Thyroid gland (tissue), 4 donors: ENCODE measurements at regions not wholly inside any gene's neighbourhood (a gene's known extent, or its start where the extent isn't known, plus 50 kb on each side); places are given as distances from the start of the nearest gene placed in this dataset.

Experiments
- POLR2A ChIP-seq, 2 donors: fragments of 450-650 bp; IDR thresholded peaks; one replicate each; pipeline ENCODE4 v1.6.1; 2017; ENCODE audit warnings: antibody characterized with exemption in 2 of 2, mild to moderate bottlenecking in 2 of 2, moderate library complexity in 1 of 2
- TF ChIP-seq, protein P1 (sequence below), 6 experiments: fragments of 200-600 bp in 3 of 6; fragments of 450-650 bp in 3 of 6; sonication (generic) in 3 of 6; IDR thresholded peaks; one replicate each; pipeline ENCODE4 v1.5.1; 2016 to 2019; ENCODE audit warnings: antibody characterized with exemption in 6 of 6, mild to moderate bottlenecking in 2 of 6, inconsistent platforms in 1 of 6, moderate library complexity in 1 of 6

DNA sequence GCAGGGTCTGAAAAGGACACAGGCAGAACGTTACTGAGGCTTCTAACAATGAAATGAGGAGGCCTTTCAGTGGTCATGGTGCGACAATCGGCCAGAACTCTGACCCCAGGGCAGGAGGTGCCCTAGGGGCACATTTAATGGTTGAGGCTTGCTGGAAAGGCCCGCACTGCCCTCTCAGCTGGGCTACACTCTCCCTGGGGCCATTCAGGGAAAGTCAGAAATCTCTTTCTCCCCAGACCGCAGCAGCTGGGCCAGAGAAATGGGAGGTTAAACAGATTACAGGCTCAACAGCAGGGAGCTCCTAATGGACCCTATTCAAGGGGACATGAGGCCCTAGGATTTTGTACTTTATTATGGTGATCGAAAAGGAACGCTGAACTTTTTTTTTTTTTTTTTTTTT is 85.6 kb upstream of the FGFR2 start:
- TF ChIP-seq POLR2A (IDR thresholded peaks at IDR 0.05), result no peak
- TF ChIP-seq, protein P1, sequence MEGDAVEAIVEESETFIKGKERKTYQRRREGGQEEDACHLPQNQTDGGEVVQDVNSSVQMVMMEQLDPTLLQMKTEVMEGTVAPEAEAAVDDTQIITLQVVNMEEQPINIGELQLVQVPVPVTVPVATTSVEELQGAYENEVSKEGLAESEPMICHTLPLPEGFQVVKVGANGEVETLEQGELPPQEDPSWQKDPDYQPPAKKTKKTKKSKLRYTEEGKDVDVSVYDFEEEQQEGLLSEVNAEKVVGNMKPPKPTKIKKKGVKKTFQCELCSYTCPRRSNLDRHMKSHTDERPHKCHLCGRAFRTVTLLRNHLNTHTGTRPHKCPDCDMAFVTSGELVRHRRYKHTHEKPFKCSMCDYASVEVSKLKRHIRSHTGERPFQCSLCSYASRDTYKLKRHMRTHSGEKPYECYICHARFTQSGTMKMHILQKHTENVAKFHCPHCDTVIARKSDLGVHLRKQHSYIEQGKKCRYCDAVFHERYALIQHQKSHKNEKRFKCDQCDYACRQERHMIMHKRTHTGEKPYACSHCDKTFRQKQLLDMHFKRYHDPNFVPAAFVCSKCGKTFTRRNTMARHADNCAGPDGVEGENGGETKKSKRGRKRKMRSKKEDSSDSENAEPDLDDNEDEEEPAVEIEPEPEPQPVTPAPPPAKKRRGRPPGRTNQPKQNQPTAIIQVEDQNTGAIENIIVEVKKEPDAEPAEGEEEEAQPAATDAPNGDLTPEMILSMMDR (IDR thresholded peaks at IDR 0.05), result no peak
